Ovary (tissue), 3 donors: ENCODE measurements at regions not wholly inside any gene's neighbourhood (a gene's known extent, or its start where the extent isn't known, plus 50 kb on each side); places are given as distances from the start of the nearest gene placed in this dataset.

Experiments used
- CTCF ChIP-seq, 3 donors: fragments of 450-650 bp in 2 of 3; fragments of 200-600 bp in 1 of 3; IDR thresholded peaks; one replicate each; pipeline versions ENCODE4 v1.5.1 to v1.8.0; 2016 to 2022; ENCODE audit warnings: antibody characterized with exemption in 3 of 3, mild to moderate bottlenecking in 1 of 3
- EP300 ChIP-seq: sonication (generic); formaldehyde crosslinking; IDR thresholded peaks from one replicate; pipeline ENCODE4 v1.6.1; 2017; ENCODE audit warnings: antibody characterized with exemption
- donor health status: DM: no; HTN: no; CAD: no.

GRCh38 chrX:46125111-46125510 is 420.1 kb downstream of the ZNF674 start:
- TF ChIP-seq CTCF (IDR thresholded peaks at IDR 0.05) (no peak), EP300 (no peak)
